ENCODE measurements at regions not wholly inside any gene's neighbourhood (a gene's known extent, or its start where the extent isn't known, plus 50 kb on each side); places are given as distances from the start of the nearest gene placed in this dataset.

DNA sequence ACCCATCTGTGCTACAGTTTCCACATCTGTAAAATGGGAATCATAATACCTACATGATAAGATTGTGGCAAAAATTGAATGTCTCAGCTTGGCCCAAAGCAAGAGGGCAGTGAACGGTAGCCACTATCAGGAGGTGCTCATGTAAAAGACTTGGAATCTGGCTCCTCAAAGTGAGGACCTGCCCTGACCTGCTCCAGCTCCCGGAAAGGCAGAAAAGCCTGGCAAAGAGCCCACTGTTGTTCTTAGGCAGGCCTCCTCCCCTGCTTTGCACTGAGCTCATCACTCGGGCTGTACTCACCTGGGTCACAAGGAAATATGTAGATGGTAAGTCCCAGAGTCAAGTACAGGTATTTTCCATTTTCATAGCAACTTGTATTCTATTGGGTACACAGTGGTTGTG, 250.7 kb upstream of the TBL1XR1 start:
- TF ChIP-seq POLR2A (IDR thresholded peaks at IDR 0.05; ENCODE audit: low read depth, low read length) = no peak
- no peak for TF ChIP-seq TAF1 (IDR thresholded peaks at IDR 0.05; ENCODE audit: borderline replicate concordance, low read depth, low read length)
